ENCODE measurements at regions not wholly inside any gene's neighbourhood (a gene's known extent, or its start where the extent isn't known, plus 50 kb on each side); places are given as distances from the start of the nearest gene placed in this dataset.

GRCh38 chr19:27618006-27618405 is 1594.9 kb downstream of the UQCRFS1 start:
- Histone ChIP-seq H3K9me3 (ENCODE audit: control insufficient read depth, low read length) (peaks cover 70% of the 10 kb centered on the region), H3K4me3 (ENCODE audit: extremely low read depth, insufficient read depth, low read length, poor library complexity, severe bottlenecking) (no peak overlapping the region), H3K27ac (ENCODE audit: low read depth, low read length, severe bottlenecking) (no peak overlapping the region), H3K36me3 (ENCODE audit: control insufficient read depth, insufficient read depth, low read length) (no peaks in the 10 kb centered on the region), H3K4me1 (ENCODE audit: control insufficient read depth, insufficient read depth, low read length, poor library complexity, severe bottlenecking) (no peaks in the 10 kb centered on the region)
- no CpG with 5 or more reads among the region's 1 CpG for WGBS, 2 experiments (ENCODE audit: insufficient coverage in 2 of 2)

- no peak overlapping the region for H3K27ac ChIP-seq (ENCODE audit: low read depth, low read length, severe bottlenecking)
- H3K9me3 ChIP-seq (ENCODE audit: control insufficient read depth, low read length) = peaks cover 58% of the 10 kb centered on the region
- no peaks in the 10 kb centered on the region for H3K4me1 ChIP-seq (ENCODE audit: control insufficient read depth, insufficient read depth, low read length, poor library complexity, severe bottlenecking)
- H3K4me3 ChIP-seq (ENCODE audit: extremely low read depth, insufficient read depth, low read length, poor library complexity, severe bottlenecking) = no peak overlapping the region
- no peaks in the 10 kb centered on the region for H3K36me3 ChIP-seq (ENCODE audit: control insufficient read depth, insufficient read depth, low read length)
These were observed 1632.0 kb downstream of the UQCRFS1 start for GRCh38 chr19:27580906-27581305.

All from mesodermal cell (in vitro differentiated cells).